ENCODE measurements at regions not wholly inside any gene's neighbourhood (a gene's known extent, or its start where the extent isn't known, plus 50 kb on each side); places are given as distances from the start of the nearest gene placed in this dataset.
"Not testable (repeated sequence)": the region's sequence is repeated elsewhere in the genome, so short reads cannot be mapped to it uniquely, and the experiment has no call there.

- ATAC-seq; CTCF ChIA-PET; H3K4me1 ChIP-seq (ENCODE audit: insufficient read depth, low read length); H3K36me3 ChIP-seq (ENCODE audit: low read depth, low read length); BruUV-seq (replicated peaks); H3K27ac ChIP-seq (ENCODE audit: low read length); DNase-seq; H3K9me2 ChIP-seq (replicated peaks; ENCODE audit: low read length); H3K9me3 ChIP-seq (ENCODE audit: low read length); intact Hi-C loops (cut with micrococcal nuclease); H3F3A ChIP-seq (ENCODE audit: low read length, unreplicated experiment); H3K79me2 ChIP-seq (ENCODE audit: low read length); POLR2A ChIA-PET (ENCODE audit: unreplicated experiment); H4K20me1 ChIP-seq (ENCODE audit: low read length): not testable (repeated sequence)
- H3K9ac ChIP-seq (ENCODE audit: low read length) = peak overlapping the region; percentile 45
- peaks cover 16% of the 10 kb centered on the region for H3K27me3 ChIP-seq (ENCODE audit: low read length)
- H2AFZ ChIP-seq (ENCODE audit: low read length) = peak overlapping the region; percentile 86
- peak overlapping the region; percentile 86 for H3K4me2 ChIP-seq (ENCODE audit: low read length)
- H3K4me3 ChIP-seq (ENCODE audit: low read length) = peak overlapping the region; percentile 75
Measured at GRCh38 chr7:65508581-65509367, 135.1 kb downstream of the ZNF92 start.

- Histone ChIP-seq H3K27ac (ENCODE audit: low read length) (no peak overlapping the region), H3K4me1 (ENCODE audit: insufficient read depth, low read length) (no peaks in the 10 kb centered on the region), H3K4me2 (ENCODE audit: low read length) (peak overlapping the region; percentile 86), H3K9me3 (ENCODE audit: low read length) (no peaks in the 10 kb centered on the region), H3F3A (ENCODE audit: low read length, unreplicated experiment) (no peaks in the 10 kb centered on the region), H3K79me2 (ENCODE audit: low read length) (no peaks in the 10 kb centered on the region), H3K9me2 (replicated peaks; ENCODE audit: low read length) (no peaks in the 10 kb centered on the region), H3K4me3 (ENCODE audit: low read length) (peak overlapping the region; percentile 75), H3K27me3 (ENCODE audit: low read length) (peaks cover 16% of the 10 kb centered on the region), H3K36me3 (ENCODE audit: low read depth, low read length) (no peaks in the 10 kb centered on the region), H4K20me1 (ENCODE audit: low read length) (no peaks in the 10 kb centered on the region), H2AFZ (ENCODE audit: low read length) (peak overlapping the region; percentile 86), H3K9ac (ENCODE audit: low read length) (peak overlapping the region; percentile 45)
- POLR2A ChIA-PET (ENCODE audit: unreplicated experiment) = no interaction called here
- intact Hi-C loops (cut with micrococcal nuclease) = no loop called here
- BruUV-seq (replicated peaks) = no TSS peak
- no peak for ATAC-seq
- DNase-seq = peak; percentile 1
- TF ChIP-seq EZH2phosphoT487 (IDR thresholded peaks at IDR 0.05; ENCODE audit: borderline replicate concordance, low read length) (no peak; the same call in 1 of the 2 replicates), EZH2 (IDR thresholded peaks at IDR 0.05; ENCODE audit: low read length, unreplicated experiment) (peak; percentile 76)
- TF ChIP-seq, protein P1, sequence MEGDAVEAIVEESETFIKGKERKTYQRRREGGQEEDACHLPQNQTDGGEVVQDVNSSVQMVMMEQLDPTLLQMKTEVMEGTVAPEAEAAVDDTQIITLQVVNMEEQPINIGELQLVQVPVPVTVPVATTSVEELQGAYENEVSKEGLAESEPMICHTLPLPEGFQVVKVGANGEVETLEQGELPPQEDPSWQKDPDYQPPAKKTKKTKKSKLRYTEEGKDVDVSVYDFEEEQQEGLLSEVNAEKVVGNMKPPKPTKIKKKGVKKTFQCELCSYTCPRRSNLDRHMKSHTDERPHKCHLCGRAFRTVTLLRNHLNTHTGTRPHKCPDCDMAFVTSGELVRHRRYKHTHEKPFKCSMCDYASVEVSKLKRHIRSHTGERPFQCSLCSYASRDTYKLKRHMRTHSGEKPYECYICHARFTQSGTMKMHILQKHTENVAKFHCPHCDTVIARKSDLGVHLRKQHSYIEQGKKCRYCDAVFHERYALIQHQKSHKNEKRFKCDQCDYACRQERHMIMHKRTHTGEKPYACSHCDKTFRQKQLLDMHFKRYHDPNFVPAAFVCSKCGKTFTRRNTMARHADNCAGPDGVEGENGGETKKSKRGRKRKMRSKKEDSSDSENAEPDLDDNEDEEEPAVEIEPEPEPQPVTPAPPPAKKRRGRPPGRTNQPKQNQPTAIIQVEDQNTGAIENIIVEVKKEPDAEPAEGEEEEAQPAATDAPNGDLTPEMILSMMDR (conservative IDR thresholded peaks at IDR 0.05; ENCODE audit: low read depth, low read length) = no peak
- CTCF ChIA-PET = no interaction called here
Measured at GRCh38 chr7:65509368-65510186, 135.9 kb downstream of the ZNF92 start.

GRCh38 chr7:65510187-65510538, 136.5 kb downstream of the ZNF92 start:
- H3K9me2 ChIP-seq (replicated peaks; ENCODE audit: low read length); H3K9me3 ChIP-seq (ENCODE audit: low read length); intact Hi-C loops (cut with micrococcal nuclease); H4K20me1 ChIP-seq (ENCODE audit: low read length); CTCF ChIA-PET; H3K79me2 ChIP-seq (ENCODE audit: low read length); DNase-seq; H3K4me1 ChIP-seq (ENCODE audit: insufficient read depth, low read length); BruUV-seq (replicated peaks); ATAC-seq; H3K27ac ChIP-seq (ENCODE audit: low read length); POLR2A ChIA-PET (ENCODE audit: unreplicated experiment); H3K36me3 ChIP-seq (ENCODE audit: low read depth, low read length); H3F3A ChIP-seq (ENCODE audit: low read length, unreplicated experiment): not testable (repeated sequence)
- 0 out of 2 replicates have a peak overlapping the region, but pooled peaks have one; percentile 45 for H3K9ac ChIP-seq (ENCODE audit: low read length)
- H3K4me3 ChIP-seq (ENCODE audit: low read length) = peak overlapping the region; percentile 75
- H3K27me3 ChIP-seq (ENCODE audit: low read length) = peaks cover 16% of the 10 kb centered on the region
- peak overlapping the region; percentile 86 for H2AFZ ChIP-seq (ENCODE audit: low read length)
- peak overlapping the region; percentile 86 for H3K4me2 ChIP-seq (ENCODE audit: low read length)

- H3K4me3 ChIP-seq (ENCODE audit: low read length); DNase-seq; H3K9ac ChIP-seq (ENCODE audit: low read length); H4K20me1 ChIP-seq (ENCODE audit: low read length); POLR2A ChIA-PET (ENCODE audit: unreplicated experiment); H3K4me1 ChIP-seq (ENCODE audit: insufficient read depth, low read length); H3K9me2 ChIP-seq (replicated peaks; ENCODE audit: low read length); H3K27me3 ChIP-seq (ENCODE audit: low read length); H3K79me2 ChIP-seq (ENCODE audit: low read length); H3F3A ChIP-seq (ENCODE audit: low read length, unreplicated experiment); CTCF ChIA-PET; H2AFZ ChIP-seq (ENCODE audit: low read length); BruUV-seq (replicated peaks); H3K27ac ChIP-seq (ENCODE audit: low read length); H3K9me3 ChIP-seq (ENCODE audit: low read length); ATAC-seq; intact Hi-C loops (cut with micrococcal nuclease); H3K36me3 ChIP-seq (ENCODE audit: low read depth, low read length); H3K4me2 ChIP-seq (ENCODE audit: low read length): not testable (repeated sequence)
Measured at GRCh38 chr7:65519751-65520150, 146.1 kb downstream of the ZNF92 start.

DNA sequence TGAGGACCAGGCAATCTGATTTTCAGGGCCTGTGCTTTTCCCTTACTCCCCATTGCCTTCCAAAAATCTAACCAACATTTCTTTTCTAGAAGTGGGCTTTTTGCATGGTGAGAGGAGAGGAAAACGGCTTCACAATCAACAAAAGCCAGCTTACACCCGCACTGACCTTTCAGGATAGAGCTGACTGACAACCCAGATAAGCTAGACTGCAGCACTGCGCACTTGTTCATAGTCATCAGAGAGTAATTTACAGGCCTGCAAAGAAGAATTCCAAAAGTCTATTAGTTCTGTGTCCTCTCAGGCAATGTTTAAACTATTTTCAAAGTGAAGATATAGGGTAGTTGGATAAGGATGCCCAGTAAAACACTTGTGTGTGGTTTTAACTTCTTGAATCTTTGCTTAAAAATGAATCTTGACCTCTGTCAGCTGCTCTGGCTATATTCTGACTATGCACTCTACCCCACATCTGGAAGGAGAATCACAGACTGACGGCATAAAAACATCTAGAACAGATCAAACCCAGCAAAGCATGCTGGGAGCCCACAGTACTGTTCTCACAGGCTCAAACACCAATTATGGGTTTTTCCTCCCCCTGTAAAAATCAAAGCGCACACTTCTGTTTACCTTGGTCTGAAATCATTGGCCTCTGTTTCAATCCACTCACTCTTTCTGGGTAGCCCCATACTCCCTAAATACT, 172.0 kb downstream of the ZNF92 start:
- intact Hi-C loops (cut with micrococcal nuclease); H3K27me3 ChIP-seq (ENCODE audit: low read length); H3K27ac ChIP-seq (ENCODE audit: low read length); H3K4me1 ChIP-seq (ENCODE audit: insufficient read depth, low read length); DNase-seq; H3K9me3 ChIP-seq (ENCODE audit: low read length); H3K9me2 ChIP-seq (replicated peaks; ENCODE audit: low read length); POLR2A ChIA-PET (ENCODE audit: unreplicated experiment); ATAC-seq; H2AFZ ChIP-seq (ENCODE audit: low read length); BruUV-seq (replicated peaks); CTCF ChIA-PET; H4K20me1 ChIP-seq (ENCODE audit: low read length); H3K36me3 ChIP-seq (ENCODE audit: low read depth, low read length); H3K9ac ChIP-seq (ENCODE audit: low read length); H3K4me3 ChIP-seq (ENCODE audit: low read length); H3K4me2 ChIP-seq (ENCODE audit: low read length); H3K79me2 ChIP-seq (ENCODE audit: low read length); H3F3A ChIP-seq (ENCODE audit: low read length, unreplicated experiment): not testable (repeated sequence)
